ENCODE measurements at regions not wholly inside any gene's neighbourhood (a gene's known extent, or its start where the extent isn't known, plus 50 kb on each side); places are given as distances from the start of the nearest gene placed in this dataset.

GRCh38 chr3:104291878-104292277 is 1074.8 kb upstream of the ALCAM start:
- Histone ChIP-seq H3K9ac (ENCODE audit: insufficient read length, low read depth) (no peak overlapping the region), H3K36me3 (ENCODE audit: insufficient read depth, insufficient read length, low read length) (no peaks in the 10 kb centered on the region), H3K27me3 (ENCODE audit: insufficient read depth, insufficient read length) (no peaks in the 10 kb centered on the region), H3K9me3 (ENCODE audit: insufficient read depth, low read length) (peaks cover 7% of the 10 kb centered on the region; the same call in 1 of the 2 replicates), H3K4me1 (ENCODE audit: insufficient read depth, insufficient read length) (no peaks in the 10 kb centered on the region), H3K4me3 (ENCODE audit: insufficient read length, low read depth) (no peak overlapping the region)
- no peak for DNase-seq (ENCODE audit: low read depth, low spot score)
- TF ChIP-seq SUZ12 (IDR thresholded peaks at IDR 0.05; ENCODE audit: extremely low read depth, insufficient read depth, insufficient read length) = no peak

GRCh38 chr3:104297617-104298016 is 1069.1 kb upstream of the ALCAM start:
- TF ChIP-seq SUZ12 (IDR thresholded peaks at IDR 0.05; ENCODE audit: extremely low read depth, insufficient read depth, insufficient read length) = no peak
- TF ChIP-seq ZNF274 (IDR thresholded peaks at IDR 0.05; ENCODE audit: low read depth, low read length) = no peak
- no peak for TF ChIP-seq YY1 (IDR thresholded peaks at IDR 0.05; ENCODE audit: insufficient read depth, insufficient read length)
- no peaks in the 10 kb centered on the region for H3K9me3 ChIP-seq (ENCODE audit: insufficient read depth, low read length)
- DNase-seq (ENCODE audit: low read depth, low spot score) = no peak
- no peaks in the 10 kb centered on the region for H3K4me1 ChIP-seq (ENCODE audit: insufficient read depth, insufficient read length)
- H3K9ac ChIP-seq (ENCODE audit: insufficient read length, low read depth) = no peak overlapping the region
- no peak overlapping the region for H3K4me3 ChIP-seq (ENCODE audit: insufficient read length, low read depth)
- no peaks in the 10 kb centered on the region for H3K27me3 ChIP-seq (ENCODE audit: insufficient read depth, insufficient read length)
- H3K36me3 ChIP-seq (ENCODE audit: insufficient read depth, insufficient read length, low read length) = no peaks in the 10 kb centered on the region

GRCh38 chr3:104298662-104299061 is 1068.0 kb upstream of the ALCAM start:
- no peak overlapping the region for H3K9ac ChIP-seq (ENCODE audit: insufficient read length, low read depth)
- DNase-seq (ENCODE audit: low read depth, low spot score) = no peak
- no peaks in the 10 kb centered on the region for H3K36me3 ChIP-seq (ENCODE audit: insufficient read depth, insufficient read length, low read length)
- H3K27me3 ChIP-seq (ENCODE audit: insufficient read depth, insufficient read length) = no peaks in the 10 kb centered on the region
- no peaks in the 10 kb centered on the region for H3K9me3 ChIP-seq (ENCODE audit: insufficient read depth, low read length)
- H3K4me3 ChIP-seq (ENCODE audit: insufficient read length, low read depth) = no peak overlapping the region
- H3K4me1 ChIP-seq (ENCODE audit: insufficient read depth, insufficient read length) = no peaks in the 10 kb centered on the region
- TF ChIP-seq YY1 (IDR thresholded peaks at IDR 0.05; ENCODE audit: insufficient read depth, insufficient read length) (no peak), SUZ12 (IDR thresholded peaks at IDR 0.05; ENCODE audit: extremely low read depth, insufficient read depth, insufficient read length) (no peak), ZNF274 (IDR thresholded peaks at IDR 0.05; ENCODE audit: low read depth, low read length) (no peak)

DNA sequence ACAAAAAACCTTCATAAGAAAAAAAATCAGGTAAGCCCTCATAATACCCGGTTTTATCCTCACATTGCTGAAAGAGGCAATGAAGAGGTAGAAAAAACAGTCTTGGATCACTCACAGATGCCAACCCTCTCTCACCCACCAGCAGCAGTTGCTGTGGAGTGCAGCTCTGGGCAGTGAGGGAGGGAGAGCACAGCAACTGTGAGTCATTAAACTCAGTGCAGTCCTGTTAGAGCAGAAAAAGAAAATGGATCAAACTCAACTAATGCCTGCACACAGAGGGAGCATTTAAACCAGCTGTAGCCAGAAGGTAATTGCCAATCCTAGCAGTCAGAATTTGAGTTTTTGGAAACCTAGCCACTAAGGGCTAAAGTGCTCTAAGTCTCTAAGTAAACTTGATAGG is 1050.6 kb upstream of the ALCAM start:
- Histone ChIP-seq H3K27me3 (ENCODE audit: insufficient read depth, insufficient read length) (no peaks in the 10 kb centered on the region), H3K9ac (ENCODE audit: insufficient read length, low read depth) (no peak overlapping the region), H3K4me1 (ENCODE audit: insufficient read depth, insufficient read length) (no peaks in the 10 kb centered on the region), H3K9me3 (ENCODE audit: insufficient read depth, low read length) (peaks cover under 1% of the 10 kb centered on the region; the same call in 1 of the 2 replicates), H3K4me3 (ENCODE audit: insufficient read length, low read depth) (no peak overlapping the region), H3K36me3 (ENCODE audit: insufficient read depth, insufficient read length, low read length) (no peaks in the 10 kb centered on the region)
- no peak for DNase-seq (ENCODE audit: low read depth, low spot score)
- TF ChIP-seq ZNF274 (IDR thresholded peaks at IDR 0.05; ENCODE audit: low read depth, low read length) = no peak
- no peak for TF ChIP-seq SUZ12 (IDR thresholded peaks at IDR 0.05; ENCODE audit: extremely low read depth, insufficient read depth, insufficient read length)
- TF ChIP-seq YY1 (IDR thresholded peaks at IDR 0.05; ENCODE audit: insufficient read depth, insufficient read length) = no peak

DNA sequence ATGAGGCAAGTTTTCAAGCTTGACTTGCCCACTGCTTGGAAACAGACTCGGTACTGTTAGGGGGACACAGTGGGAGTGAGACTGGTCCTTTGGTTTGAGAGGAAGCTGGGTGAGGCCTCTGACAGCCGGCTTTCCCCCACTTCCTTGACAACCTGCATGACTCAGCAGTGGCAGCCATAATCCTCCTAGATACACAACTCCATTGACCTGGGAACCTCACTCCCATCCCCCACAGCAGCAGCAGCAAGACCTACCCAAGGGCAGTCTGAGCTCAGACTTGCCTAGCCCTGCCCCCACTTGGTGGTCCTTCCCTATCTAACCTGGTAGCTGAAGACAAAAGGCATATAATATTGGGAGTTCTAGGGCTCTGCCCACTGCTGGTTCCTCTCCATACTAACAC is 1043.5 kb upstream of the ALCAM start:
- Histone ChIP-seq H3K9ac (ENCODE audit: insufficient read length, low read depth) (no peak overlapping the region), H3K4me3 (ENCODE audit: insufficient read length, low read depth) (peak overlapping the region; percentile 4), H3K36me3 (ENCODE audit: insufficient read depth, insufficient read length, low read length) (no peaks in the 10 kb centered on the region), H3K4me1 (ENCODE audit: insufficient read depth, insufficient read length) (peaks cover 4% of the 10 kb centered on the region), H3K9me3 (ENCODE audit: insufficient read depth, low read length) (peaks cover 25% of the 10 kb centered on the region; the same call in 1 of the 2 replicates), H3K27me3 (ENCODE audit: insufficient read depth, insufficient read length) (no peaks in the 10 kb centered on the region)
- peak; percentile 15 for DNase-seq (ENCODE audit: low read depth, low spot score)
- TF ChIP-seq SUZ12 (IDR thresholded peaks at IDR 0.05; ENCODE audit: extremely low read depth, insufficient read depth, insufficient read length) (no peak), ZNF274 (IDR thresholded peaks at IDR 0.05; ENCODE audit: low read depth, low read length) (no peak), YY1 (IDR thresholded peaks at IDR 0.05; ENCODE audit: insufficient read depth, insufficient read length) (no peak)

- TF ChIP-seq YY1 (IDR thresholded peaks at IDR 0.05; ENCODE audit: insufficient read depth, insufficient read length) (no peak), ZNF274 (IDR thresholded peaks at IDR 0.05; ENCODE audit: low read depth, low read length) (no peak), SUZ12 (IDR thresholded peaks at IDR 0.05; ENCODE audit: extremely low read depth, insufficient read depth, insufficient read length) (no peak)
- DNase-seq (ENCODE audit: low read depth, low spot score) = no peak
- peaks cover 13% of the 10 kb centered on the region; the same call in 1 of the 2 replicates for H3K9me3 ChIP-seq (ENCODE audit: insufficient read depth, low read length)
- no peak overlapping the region for H3K4me3 ChIP-seq (ENCODE audit: insufficient read length, low read depth)
- H3K27me3 ChIP-seq (ENCODE audit: insufficient read depth, insufficient read length) = no peaks in the 10 kb centered on the region
- H3K9ac ChIP-seq (ENCODE audit: insufficient read length, low read depth) = no peak overlapping the region
- H3K36me3 ChIP-seq (ENCODE audit: insufficient read depth, insufficient read length, low read length) = no peaks in the 10 kb centered on the region
- no peaks in the 10 kb centered on the region for H3K4me1 ChIP-seq (ENCODE audit: insufficient read depth, insufficient read length)
Measured at GRCh38 chr3:104347291-104347690, 1019.4 kb upstream of the ALCAM start.

DNA sequence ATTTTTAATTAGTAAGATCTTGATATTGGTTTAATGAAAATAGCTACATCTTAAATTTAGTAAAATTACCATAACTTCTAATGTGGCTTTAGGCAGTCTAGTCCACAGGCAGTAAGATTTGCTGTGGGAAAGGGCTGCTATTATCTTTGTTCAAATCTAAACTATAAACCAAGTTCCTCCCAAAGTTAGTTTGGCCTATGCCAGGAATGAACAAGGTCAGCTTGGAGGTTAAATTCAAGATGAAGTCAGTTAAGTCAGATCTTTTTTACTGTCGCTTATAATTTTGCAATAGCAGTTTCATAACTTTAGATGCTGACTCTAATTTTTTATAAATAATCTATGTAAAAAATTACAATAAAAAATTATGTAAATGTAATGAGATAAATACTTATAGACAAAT is 1016.9 kb upstream of the ALCAM start:
- DNase-seq (ENCODE audit: low read depth, low spot score) = no peak
- TF ChIP-seq ZNF274 (IDR thresholded peaks at IDR 0.05; ENCODE audit: low read depth, low read length) (no peak), YY1 (IDR thresholded peaks at IDR 0.05; ENCODE audit: insufficient read depth, insufficient read length) (no peak), SUZ12 (IDR thresholded peaks at IDR 0.05; ENCODE audit: extremely low read depth, insufficient read depth, insufficient read length) (no peak)
- Histone ChIP-seq H3K9me3 (ENCODE audit: insufficient read depth, low read length) (peaks cover 13% of the 10 kb centered on the region; the same call in 1 of the 2 replicates), H3K4me3 (ENCODE audit: insufficient read length, low read depth) (no peak overlapping the region), H3K4me1 (ENCODE audit: insufficient read depth, insufficient read length) (no peaks in the 10 kb centered on the region), H3K36me3 (ENCODE audit: insufficient read depth, insufficient read length, low read length) (no peaks in the 10 kb centered on the region), H3K27me3 (ENCODE audit: insufficient read depth, insufficient read length) (no peaks in the 10 kb centered on the region), H3K9ac (ENCODE audit: insufficient read length, low read depth) (no peak overlapping the region)
